HG02884 (cell line): ENCODE measurements at regions not wholly inside any gene's neighbourhood (a gene's known extent, or its start where the extent isn't known, plus 50 kb on each side); places are given as distances from the start of the nearest gene placed in this dataset.
"Not testable (repeated sequence)": the region's sequence is repeated elsewhere in the genome, so short reads cannot be mapped to it uniquely, and the experiment has no call there.

Source experiments
- ATAC-seq: cut with Tn5 transposase; IDR thresholded peaks from one replicate; pipeline ENCODE4 v1.9.1; 2021; ENCODE audit warnings: mild to moderate bottlenecking, moderate library complexity; ENCODE audit not compliant: unreplicated experiment

GRCh38 chr13:38415233-38415632 lies 65.6 kb downstream of the UFM1 start:
- peak; percentile 97 for ATAC-seq

- no peak for ATAC-seq
Measured at GRCh38 chr13:38417241-38417640, 67.6 kb downstream of the UFM1 start.

- ATAC-seq: peak; percentile 36
Measured at GRCh38 chr13:38417727-38418126, 68.1 kb downstream of the UFM1 start.

- ATAC-seq: no peak
Measured at GRCh38 chr13:38418286-38418685, 68.6 kb downstream of the UFM1 start.

GRCh38 chr13:38419312-38419873 lies 69.7 kb downstream of the UFM1 start:
- ATAC-seq: no peak

GRCh38 chr13:38421590-38422560 lies 72.2 kb downstream of the UFM1 start:
- ATAC-seq: no peak

- ATAC-seq: no peak
Measured at GRCh38 chr13:38429916-38430315, 80.3 kb downstream of the UFM1 start.

GRCh38 chr13:38430796-38431195 lies 81.1 kb downstream of the UFM1 start:
- no peak for ATAC-seq

- ATAC-seq: no peak
Measured at GRCh38 chr13:38440666-38441065, 91.0 kb downstream of the UFM1 start.

GRCh38 chr13:38444904-38445303 lies 95.3 kb downstream of the UFM1 start:
- ATAC-seq: no peak

GRCh38 chr13:38452656-38453055 lies 103.0 kb downstream of the UFM1 start:
- no peak for ATAC-seq

GRCh38 chr13:38462605-38463004 lies 113.0 kb downstream of the UFM1 start:
- no peak for ATAC-seq

GRCh38 chr13:38463048-38463447 lies 113.4 kb downstream of the UFM1 start:
- no peak for ATAC-seq

- not testable (repeated sequence) for ATAC-seq
Measured at GRCh38 chr13:38472411-38472810, 122.8 kb downstream of the UFM1 start.

GRCh38 chr13:38473305-38473704 lies 123.7 kb downstream of the UFM1 start:
- no peak for ATAC-seq

GRCh38 chr13:38477676-38478075 lies 128.0 kb downstream of the UFM1 start:
- no peak for ATAC-seq

- ATAC-seq: peak; percentile 74
Measured at GRCh38 chr13:38483623-38484022, 134.0 kb downstream of the UFM1 start.

GRCh38 chr13:38490657-38491056 lies 141.0 kb downstream of the UFM1 start:
- no peak for ATAC-seq

GRCh38 chr13:38494445-38494844 lies 144.8 kb downstream of the UFM1 start:
- ATAC-seq: no peak

- no peak for ATAC-seq
Measured at GRCh38 chr13:38496917-38497316, 147.3 kb downstream of the UFM1 start.

- ATAC-seq: no peak
Measured at GRCh38 chr13:38498271-38498670, 148.6 kb downstream of the UFM1 start.

- no peak for ATAC-seq
Measured at GRCh38 chr13:38514575-38514974, 164.9 kb downstream of the UFM1 start.
